GM12874 (cell line): ENCODE measurements at regions not wholly inside any gene's neighbourhood (a gene's known extent, or its start where the extent isn't known, plus 50 kb on each side); places are given as distances from the start of the nearest gene placed in this dataset.

Experiments used
- TF ChIP-seq, protein P1 (sequence below): IDR thresholded peaks from 2 replicates; pipeline ENCODE4 v1.5.1; 2011; ENCODE audit warnings: low read depth, mild to moderate bottlenecking, control low read depth, low read length, moderate library complexity; ENCODE audit not compliant: insufficient read depth

DNA sequence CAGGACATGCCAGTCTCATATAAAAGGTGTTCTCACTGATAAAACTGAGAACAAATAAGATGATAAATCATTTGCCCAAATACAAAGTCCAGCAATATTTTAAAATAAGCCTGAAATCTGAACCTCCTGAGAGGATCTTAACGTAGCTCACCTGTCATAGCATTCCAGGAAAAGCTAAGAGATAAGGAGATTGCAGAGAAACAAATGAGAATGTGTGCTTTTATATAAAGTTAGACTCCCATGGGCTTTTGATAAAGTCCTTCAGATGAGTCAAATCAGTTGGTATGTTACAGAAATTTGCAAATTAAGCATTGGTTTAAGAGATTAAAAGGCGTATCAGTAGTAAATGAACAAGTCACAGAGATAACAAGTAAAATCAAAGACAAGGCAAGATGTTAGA lies 452.9 kb upstream of the CHAC2 start:
- TF ChIP-seq, protein P1, sequence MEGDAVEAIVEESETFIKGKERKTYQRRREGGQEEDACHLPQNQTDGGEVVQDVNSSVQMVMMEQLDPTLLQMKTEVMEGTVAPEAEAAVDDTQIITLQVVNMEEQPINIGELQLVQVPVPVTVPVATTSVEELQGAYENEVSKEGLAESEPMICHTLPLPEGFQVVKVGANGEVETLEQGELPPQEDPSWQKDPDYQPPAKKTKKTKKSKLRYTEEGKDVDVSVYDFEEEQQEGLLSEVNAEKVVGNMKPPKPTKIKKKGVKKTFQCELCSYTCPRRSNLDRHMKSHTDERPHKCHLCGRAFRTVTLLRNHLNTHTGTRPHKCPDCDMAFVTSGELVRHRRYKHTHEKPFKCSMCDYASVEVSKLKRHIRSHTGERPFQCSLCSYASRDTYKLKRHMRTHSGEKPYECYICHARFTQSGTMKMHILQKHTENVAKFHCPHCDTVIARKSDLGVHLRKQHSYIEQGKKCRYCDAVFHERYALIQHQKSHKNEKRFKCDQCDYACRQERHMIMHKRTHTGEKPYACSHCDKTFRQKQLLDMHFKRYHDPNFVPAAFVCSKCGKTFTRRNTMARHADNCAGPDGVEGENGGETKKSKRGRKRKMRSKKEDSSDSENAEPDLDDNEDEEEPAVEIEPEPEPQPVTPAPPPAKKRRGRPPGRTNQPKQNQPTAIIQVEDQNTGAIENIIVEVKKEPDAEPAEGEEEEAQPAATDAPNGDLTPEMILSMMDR = no peak

DNA sequence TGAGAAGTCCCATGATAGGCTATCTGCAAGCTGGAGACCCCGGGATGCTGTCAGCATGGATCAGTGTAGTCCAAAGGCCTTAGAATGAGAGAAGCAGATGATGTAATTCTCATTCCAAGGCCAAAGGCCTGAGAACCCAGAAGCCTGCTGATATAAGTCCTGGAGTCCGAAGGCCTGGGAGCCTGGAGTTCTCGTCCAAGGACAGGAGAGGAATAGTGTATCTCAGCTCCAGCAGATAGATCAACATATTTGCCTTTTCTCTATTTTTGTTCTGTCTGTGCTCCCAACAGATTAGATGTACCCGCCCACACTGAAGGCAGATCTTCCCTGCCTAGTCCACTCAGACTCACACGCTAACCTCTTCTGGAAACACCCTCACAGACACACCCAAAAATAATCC lies 454.9 kb upstream of the CHAC2 start:
- TF ChIP-seq, protein P1 = no peak

DNA sequence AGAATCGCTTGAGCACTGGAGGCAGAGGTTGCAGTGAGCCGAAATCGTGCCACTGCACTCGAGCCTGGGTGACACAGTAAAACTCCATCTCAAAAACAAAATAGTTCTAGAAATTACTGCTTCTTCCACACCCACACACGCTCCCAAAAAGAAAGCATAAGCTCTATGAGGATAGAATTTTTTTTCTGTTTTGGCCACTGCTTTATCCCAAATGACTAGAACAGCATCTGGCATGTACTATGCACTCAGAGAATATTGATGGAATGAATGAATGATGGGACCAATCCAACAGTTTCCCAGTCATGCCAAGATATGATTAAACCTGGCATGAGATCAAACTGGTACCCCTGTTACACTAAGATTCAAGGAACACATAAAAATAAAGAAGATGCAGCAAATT lies 455.4 kb upstream of the CHAC2 start:
- TF ChIP-seq, protein P1 = no peak

DNA sequence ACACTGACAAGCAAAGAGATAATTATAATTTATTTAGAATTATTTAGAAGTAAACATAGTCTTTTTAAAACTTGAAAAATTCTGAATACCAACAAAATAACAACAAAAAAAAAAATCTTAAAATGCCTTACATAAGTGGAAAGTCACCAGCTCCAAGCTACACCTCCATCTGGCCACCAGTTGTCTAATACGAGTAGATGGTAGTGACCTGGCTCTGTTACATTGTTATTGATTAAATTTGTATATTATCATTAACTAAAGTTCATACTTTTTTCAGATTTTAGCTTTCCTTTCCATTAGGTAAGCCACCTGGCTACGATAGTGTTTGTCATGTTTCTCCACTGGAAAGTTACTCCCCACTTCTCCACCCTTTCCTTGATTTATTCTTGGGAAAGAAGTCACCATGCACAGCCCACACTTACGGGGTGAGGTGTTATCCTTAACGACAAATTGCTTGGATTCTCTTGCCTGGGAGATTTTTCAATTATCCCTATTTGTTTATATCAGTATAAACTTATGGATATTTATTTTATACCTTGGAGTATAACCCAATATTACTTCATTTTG lies 464.5 kb upstream of the CHAC2 start:
- TF ChIP-seq, protein P1 = no peak

DNA sequence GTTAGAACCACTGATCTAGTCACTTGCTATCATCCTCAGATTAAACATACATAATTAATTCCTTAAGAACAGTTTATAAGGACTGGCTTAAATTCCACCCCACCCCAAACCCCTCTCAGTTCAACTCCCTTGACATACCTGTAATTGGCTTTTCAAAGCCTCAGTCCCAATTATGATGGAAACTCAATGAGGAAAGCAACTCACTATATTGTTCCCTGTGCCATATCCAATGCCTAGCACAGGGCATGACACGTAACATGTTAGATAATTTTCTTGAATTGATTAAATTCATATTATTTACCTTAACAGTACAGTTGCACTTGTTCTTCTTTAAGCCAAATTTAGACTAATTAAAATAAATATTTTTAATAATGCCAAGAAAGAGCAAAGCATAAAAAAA lies 465.1 kb upstream of the CHAC2 start:
- TF ChIP-seq, protein P1 = no peak

DNA sequence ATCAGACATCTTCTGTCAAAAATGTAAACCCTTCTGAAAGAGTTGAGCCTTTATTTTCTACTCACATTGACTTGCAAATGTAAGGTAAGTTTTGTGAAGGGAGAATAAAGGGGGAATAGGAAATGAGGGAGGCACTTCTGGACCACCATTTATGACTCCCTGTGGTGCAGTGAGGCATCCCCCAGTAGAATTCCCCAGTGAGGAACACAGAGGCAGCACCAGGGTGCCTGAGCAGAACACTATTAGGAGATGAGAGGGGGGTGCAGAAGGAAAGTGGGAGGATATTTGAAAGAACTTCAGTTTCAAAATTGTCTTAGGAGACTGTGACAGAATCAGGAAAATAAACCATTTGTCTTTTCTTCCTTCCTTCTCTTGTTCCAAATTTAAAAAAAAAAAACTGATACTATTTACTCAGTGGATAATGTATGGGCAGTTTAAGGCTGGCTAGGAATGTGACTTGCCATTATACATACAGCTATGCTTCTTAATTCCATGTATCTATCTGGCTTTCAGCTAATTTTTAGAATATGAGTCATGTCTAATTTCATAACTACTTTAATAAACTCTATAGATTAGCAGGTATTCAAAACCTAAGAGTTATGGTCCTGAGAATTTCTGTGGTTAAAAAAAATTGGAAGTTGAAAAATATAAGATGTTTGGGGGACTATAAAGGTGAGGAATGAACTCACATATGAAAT lies 478.1 kb upstream of the CHAC2 start:
- TF ChIP-seq, protein P1 = no peak

DNA sequence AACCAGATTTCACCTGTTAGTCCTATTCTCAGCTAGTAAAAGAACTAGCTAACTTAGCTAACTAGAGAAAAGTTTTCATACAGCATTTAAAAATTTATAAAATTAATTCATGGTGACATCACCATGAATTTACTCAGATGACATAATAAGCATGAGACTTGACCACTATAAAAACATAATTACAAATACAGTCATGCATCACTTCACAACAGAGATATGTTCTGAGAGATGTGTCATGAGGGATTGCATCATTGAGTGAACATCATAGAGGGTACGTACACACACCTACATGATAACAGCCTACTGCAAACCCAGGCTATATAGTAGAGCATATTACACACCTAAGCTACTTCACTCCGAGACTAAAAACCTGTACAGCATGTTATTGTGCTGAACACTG lies 481.3 kb upstream of the CHAC2 start:
- TF ChIP-seq, protein P1 = no peak
